GM13977 (cell line): ENCODE measurements at regions not wholly inside any gene's neighbourhood (a gene's known extent, or its start where the extent isn't known, plus 50 kb on each side); places are given as distances from the start of the nearest gene placed in this dataset.

Experiments used
- DNase-seq: peaks from one replicate; pipeline ENCODE4 v3.0.0; 2012; ENCODE audit warnings: low spot score
- in situ Hi-C: fragments of 300-500 bp; cut with MboI; formaldehyde crosslinking; loops from one replicate; pipeline ENCODE4 v1.12.0; 2022; ENCODE audit warnings: low sequenced_read_pairs, low pct_unique_long_range_greater_than_20kb, mixed read lengths, inconsistent platforms; ENCODE audit not compliant: unreplicated experiment
- TF ChIP-seq, protein P1 (sequence below): IDR thresholded peaks from 2 replicates; pipeline ENCODE4 v1.5.1; 2012; ENCODE audit warnings: mild to moderate bottlenecking, control low read depth; ENCODE audit not compliant: insufficient read depth; ENCODE audit errors: extremely low read depth, missing control alignments

DNA sequence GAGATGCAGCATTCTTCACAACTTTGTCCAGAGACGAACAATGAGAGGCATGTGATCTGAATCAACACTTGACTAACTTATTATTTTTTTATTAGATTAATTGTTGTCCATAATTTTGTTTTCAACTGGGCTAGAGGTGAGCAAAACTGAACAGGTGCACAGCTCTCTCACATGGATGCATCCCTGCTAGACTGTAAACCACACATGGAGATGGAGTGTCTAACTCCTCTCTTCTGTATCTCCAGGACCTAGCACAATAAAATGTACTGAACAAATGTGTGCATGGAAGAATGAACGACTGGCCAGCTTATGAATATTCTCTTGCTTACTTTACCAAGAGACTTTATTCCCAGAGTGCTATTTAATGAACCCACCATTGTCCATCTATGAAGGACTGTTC is 627.7 kb downstream of the LIG4 start:
- no peak for DNase-seq
- in situ Hi-C loops, result no loop called here
- TF ChIP-seq, protein P1, sequence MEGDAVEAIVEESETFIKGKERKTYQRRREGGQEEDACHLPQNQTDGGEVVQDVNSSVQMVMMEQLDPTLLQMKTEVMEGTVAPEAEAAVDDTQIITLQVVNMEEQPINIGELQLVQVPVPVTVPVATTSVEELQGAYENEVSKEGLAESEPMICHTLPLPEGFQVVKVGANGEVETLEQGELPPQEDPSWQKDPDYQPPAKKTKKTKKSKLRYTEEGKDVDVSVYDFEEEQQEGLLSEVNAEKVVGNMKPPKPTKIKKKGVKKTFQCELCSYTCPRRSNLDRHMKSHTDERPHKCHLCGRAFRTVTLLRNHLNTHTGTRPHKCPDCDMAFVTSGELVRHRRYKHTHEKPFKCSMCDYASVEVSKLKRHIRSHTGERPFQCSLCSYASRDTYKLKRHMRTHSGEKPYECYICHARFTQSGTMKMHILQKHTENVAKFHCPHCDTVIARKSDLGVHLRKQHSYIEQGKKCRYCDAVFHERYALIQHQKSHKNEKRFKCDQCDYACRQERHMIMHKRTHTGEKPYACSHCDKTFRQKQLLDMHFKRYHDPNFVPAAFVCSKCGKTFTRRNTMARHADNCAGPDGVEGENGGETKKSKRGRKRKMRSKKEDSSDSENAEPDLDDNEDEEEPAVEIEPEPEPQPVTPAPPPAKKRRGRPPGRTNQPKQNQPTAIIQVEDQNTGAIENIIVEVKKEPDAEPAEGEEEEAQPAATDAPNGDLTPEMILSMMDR, result no peak

DNA sequence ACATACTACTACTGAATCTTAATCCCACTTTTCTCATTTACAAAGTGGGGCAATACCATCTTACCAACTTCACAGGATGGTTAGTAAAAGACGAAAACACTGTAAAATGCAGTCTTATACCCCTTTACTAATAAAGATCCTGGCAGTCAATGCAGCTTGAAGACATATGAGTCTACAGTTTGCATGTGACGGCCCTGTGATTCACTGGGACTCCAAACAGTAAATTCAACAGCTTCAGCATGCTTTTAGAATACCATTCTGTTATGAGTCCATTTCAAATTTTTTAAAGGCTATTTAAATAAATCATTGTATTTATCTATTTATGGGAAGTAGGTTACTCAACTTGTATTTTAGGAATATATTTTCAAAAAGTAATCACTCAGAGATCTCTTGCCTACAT is 629.1 kb downstream of the LIG4 start:
- DNase-seq, result no peak
- TF ChIP-seq, protein P1, result no peak
- in situ Hi-C loops, result no loop called here

DNA sequence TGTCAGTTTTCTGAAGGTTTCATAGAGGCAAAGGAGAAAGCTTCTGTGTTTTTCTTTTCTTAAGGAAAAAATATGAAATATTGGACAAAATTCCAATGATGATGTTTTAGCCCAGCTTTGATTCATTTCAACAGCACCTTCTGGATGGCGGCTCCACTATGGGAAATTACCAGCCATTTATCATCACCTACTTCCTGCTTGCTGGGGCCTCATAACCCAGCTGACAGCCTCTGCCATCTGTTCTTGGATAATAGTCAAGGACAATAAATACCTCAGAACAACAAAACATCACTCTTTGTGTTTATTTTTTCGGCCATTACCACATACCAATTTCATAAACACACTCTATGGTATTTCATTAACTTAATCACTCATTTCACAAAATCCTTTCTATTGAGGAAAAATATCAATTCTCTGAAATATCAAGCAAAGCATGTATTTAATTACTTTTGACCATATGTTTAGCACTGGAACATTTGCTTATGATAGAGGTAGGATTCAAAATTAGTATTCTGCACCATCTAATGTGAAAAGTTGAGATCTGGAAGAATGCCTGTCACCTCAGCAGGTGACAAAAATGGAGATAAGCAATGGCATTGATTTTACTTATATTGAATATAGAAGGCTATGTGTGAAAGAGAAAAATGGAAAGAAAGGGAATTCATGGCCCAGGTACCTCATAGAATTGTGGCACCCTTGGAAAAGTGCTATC is 629.7 kb downstream of the LIG4 start:
- in situ Hi-C loops, result no loop called here
- DNase-seq, result no peak

DNA sequence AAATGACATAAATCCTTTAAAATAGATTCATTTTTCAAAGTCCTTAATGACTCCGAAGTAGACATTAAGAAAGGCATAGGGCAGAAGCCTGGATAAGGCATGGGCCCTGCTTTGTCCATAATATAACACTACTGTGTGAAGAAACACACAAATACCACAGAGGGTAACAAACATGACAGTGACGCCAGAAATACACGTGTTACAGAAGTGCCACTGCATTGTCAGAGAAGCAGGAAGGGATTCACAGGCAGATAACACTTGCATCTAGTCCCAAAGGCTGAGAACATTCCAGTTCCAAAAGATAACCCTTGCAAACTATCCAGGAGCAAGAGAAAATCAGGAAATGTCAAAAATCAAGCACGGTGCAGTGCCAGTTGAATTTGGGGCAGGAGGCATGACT is 633.2 kb downstream of the LIG4 start:
- in situ Hi-C loops, result no loop called here
- TF ChIP-seq, protein P1, result no peak
- no peak for DNase-seq

More for the DNA sequence above, 629.7 kb downstream of the LIG4 start:
- TF ChIP-seq, protein P1, result no peak

DNA sequence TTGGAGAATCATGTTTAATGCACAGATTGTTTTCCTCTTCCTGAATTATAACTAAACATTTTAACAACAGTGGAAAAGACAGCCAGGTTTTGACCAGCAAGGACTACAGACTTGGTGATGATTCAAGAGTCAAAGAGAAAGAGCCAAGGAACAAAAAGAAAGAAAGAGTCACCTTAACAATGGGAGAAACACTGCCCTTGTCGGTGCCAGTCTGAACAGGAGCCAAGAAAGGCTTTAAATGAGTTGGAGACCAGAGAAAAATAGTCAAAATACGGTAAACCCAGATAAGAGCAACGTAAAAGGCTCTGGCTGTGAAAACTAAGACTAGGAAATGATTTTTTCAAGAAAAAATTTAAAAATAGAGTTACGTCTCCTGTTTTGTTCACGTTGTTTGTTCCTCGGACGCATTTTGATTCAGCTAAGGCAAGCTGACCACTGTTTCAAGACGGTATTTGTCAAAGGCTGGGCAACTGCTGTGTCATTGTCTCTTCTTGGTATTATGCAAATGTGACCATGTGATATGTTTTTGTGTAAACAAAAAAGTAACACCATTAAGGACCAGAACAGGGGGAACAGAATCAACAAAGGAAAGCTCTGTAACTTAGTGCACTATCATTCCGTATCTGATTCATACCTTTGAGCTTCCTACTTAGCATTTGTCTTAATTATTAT is 634.5 kb downstream of the LIG4 start:
- in situ Hi-C loops, result no loop called here
- DNase-seq, result no peak
- TF ChIP-seq, protein P1, result no peak

DNA sequence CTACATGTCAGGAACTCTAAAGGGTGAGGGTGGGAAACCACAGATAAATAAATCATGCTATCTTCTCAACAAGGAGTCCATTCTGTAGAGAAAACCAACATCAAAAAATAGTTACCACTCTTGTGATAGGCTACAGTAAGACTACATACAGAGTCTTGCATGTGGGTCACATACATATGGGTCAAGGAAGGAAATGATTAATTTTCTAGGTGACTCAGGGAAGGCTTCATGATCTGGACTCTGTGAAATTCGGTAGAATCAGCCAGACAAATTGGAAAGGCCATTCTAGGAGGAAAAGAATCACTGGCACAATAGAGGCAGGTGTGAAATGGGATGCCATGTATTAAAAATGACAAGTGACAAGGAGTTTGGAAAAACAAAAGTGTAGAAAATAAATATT is 638.9 kb downstream of the LIG4 start:
- TF ChIP-seq, protein P1, result no peak
- no peak for DNase-seq
- in situ Hi-C loops, result no loop called here
